GM23338 (cell line): ENCODE measurements at regions not wholly inside any gene's neighbourhood (a gene's known extent, or its start where the extent isn't known, plus 50 kb on each side); places are given as distances from the start of the nearest gene placed in this dataset.
"Not testable (repeated sequence)": the region's sequence is repeated elsewhere in the genome, so short reads cannot be mapped to it uniquely, and the experiment has no call there.

Experiments used
- CTCF ChIP-seq, 2 experiments: fragments of 200-600 bp in 1 of 2; sonication (generic) in 1 of 2; conservative IDR thresholded peaks; 2 replicates each; pipeline versions ENCODE4 v1.5.1 to v1.6.1; 2016 to 2017; ENCODE audit warnings: antibody characterized with exemption in 2 of 2, low read depth in 2 of 2, mild to moderate bottlenecking in 2 of 2, moderate library complexity in 1 of 2
- EZH2 ChIP-seq: fragments of 200-600 bp; sonication (generic); IDR thresholded peaks from one replicate; pipeline ENCODE4 v1.8.0; 2017; ENCODE audit warnings: antibody characterized with exemption, mild to moderate bottlenecking, low read depth; ENCODE audit not compliant: unreplicated experiment
- POLR2AphosphoS5 ChIP-seq: IDR thresholded peaks from 2 replicates; pipeline ENCODE4 v1.6.1; 2016; ENCODE audit warnings: antibody characterized with exemption, low read depth
- REST ChIP-seq: IDR thresholded peaks from one replicate; pipeline ENCODE4 v1.6.1; 2018; ENCODE audit warnings: antibody characterized with exemption; ENCODE audit not compliant: unreplicated experiment

- TF ChIP-seq POLR2AphosphoS5; CTCF (conservative IDR thresholded peaks at IDR 0.05; ENCODE audit: low read depth in 2 of 2); EZH2: not testable (repeated sequence)
- peak; percentile 69 for TF ChIP-seq REST
Measured at GRCh38 chr7:51397608-51398007, 81.0 kb upstream of the COBL start.
